HG03108 (cell line): ENCODE measurements at regions not wholly inside any gene's neighbourhood (a gene's known extent, or its start where the extent isn't known, plus 50 kb on each side); places are given as distances from the start of the nearest gene placed in this dataset.

Experiments
- ATAC-seq: cut with Tn5 transposase; IDR thresholded peaks from one replicate; pipeline ENCODE4 v1.9.1; 2021; ENCODE audit warnings: moderate library complexity; ENCODE audit not compliant: unreplicated experiment

DNA sequence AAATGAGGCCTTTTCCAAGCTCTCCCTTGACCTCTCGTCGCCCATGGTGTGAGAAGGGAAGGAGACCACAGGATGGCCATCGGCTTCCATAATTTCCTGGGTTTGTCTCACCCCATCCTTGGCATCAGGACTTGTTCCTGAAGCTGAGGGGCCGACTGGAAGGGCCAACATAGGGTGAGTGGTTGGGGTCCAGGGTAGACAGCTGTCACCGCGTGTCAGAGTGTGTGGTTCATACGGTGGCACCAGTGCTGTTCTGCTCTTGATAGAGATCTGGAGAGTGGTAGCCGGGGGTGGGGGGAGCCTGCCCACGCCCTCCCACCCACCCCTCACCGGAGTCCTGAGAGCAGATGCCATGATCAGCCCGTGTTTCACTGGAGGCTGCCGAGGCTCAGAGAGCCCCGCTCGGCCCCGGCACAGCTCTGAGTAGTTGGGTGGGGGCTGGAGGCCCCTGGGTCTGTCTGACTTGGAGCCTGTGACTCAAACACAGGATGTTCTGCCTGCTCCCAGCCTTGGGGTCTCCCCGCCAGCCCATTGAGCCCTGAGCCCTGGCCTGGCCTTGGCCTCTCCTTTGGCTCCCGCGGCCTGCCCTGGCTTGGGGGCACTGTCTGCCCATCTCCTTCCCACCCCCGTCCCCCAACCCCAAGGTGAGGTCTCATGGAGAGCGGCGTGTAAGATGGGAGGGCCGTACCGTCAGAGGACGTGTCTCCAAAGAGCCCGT is 53.1 kb upstream of the IER5L start:
- no peak for ATAC-seq

- no peak for ATAC-seq
Measured at GRCh38 chr9:129230302-129230701, 52.2 kb upstream of the IER5L start.
